SW 1271 (cell line): ENCODE measurements at regions not wholly inside any gene's neighbourhood (a gene's known extent, or its start where the extent isn't known, plus 50 kb on each side); places are given as distances from the start of the nearest gene placed in this dataset.

Source experiments
- DNase-seq, 2 experiments: peaks; one replicate each; lab custom pipeline; 2025; lab: John Stamatoyannopoulos, UW

DNA sequence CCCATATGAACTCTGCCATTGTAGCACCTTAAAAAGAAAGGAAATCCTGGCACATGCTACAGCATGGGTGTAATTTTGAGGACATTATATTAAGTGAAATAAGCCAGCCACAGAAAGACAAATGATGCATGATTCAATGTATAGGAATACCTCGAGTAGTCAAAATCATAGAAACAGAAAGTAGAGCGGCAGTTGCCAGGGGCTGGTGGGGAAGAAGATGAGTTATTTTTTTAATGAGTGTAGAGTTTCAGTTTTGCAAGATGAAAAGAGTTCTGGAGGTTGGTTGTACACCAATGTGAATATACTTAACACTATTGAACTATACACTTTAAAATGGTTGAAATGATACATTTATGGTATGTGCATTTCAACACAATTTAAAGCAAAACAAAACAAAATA, 133.0 kb downstream of the ZDHHC21 start:
- no peak for DNase-seq

DNA sequence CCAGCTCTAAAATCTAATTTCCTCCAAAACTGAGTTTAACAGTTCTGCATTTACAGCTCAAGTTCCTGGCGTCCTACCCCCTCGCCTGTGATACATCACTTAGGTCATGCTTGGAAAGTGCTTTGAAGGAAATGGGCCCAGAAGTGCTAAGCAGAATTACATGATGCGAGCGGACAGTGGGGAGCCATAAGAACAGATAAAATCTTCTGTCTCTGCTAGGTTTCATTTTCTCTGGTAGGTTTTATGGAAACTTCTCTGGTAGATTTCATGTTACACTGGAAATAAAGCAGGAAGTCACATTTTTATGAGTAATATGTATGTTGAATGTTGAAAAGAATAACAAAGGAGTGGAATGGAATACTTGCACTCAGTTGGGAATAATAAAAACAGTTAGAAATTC, 138.3 kb downstream of the ZDHHC21 start:
- no peak for DNase-seq

GRCh38 chr9:14547245-14548060, 145.8 kb downstream of the ZDHHC21 start:
- no peak for DNase-seq

DNA sequence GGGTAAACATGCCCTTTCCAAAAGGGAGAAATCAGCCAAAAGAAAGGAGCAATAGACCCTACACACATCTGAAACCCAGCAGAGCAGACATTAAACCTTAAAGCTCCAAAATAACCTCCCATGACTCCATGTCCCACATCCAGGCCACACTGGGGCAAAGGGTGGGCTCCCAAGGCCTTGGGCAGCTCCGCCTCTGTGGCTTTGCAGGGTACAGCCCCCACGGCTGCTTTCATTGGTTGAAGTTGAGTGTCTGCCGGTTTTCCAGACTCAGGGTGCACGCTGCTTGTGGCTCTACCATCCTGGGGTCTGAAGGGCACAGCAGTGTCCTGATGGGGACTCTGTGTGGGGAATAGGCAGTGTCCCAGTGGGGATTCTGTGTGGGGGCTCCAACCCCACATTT, 146.5 kb downstream of the ZDHHC21 start:
- DNase-seq: no peak

DNA sequence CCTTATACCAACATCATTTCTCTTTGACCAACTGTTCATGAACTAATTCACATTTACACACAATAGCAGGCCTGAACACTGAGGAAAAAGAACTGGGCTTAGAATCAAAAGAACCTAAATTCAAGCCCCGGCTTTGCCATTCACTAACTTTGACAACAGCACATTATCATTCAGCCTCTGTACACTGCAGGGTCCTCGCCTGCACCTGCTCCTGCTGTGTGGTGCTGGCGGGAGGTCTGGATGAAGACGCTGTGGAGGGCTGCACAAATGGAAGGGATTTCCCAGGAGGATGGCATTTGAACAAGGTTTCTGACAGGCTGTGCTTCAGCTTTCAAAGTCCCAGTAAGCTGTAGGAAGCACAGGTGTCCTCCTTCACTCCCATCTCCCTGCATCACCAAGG, 151.2 kb downstream of the ZDHHC21 start:
- DNase-seq: no peak

GRCh38 chr9:14538526-14538925, 154.7 kb downstream of the ZDHHC21 start:
- DNase-seq: no peak

DNA sequence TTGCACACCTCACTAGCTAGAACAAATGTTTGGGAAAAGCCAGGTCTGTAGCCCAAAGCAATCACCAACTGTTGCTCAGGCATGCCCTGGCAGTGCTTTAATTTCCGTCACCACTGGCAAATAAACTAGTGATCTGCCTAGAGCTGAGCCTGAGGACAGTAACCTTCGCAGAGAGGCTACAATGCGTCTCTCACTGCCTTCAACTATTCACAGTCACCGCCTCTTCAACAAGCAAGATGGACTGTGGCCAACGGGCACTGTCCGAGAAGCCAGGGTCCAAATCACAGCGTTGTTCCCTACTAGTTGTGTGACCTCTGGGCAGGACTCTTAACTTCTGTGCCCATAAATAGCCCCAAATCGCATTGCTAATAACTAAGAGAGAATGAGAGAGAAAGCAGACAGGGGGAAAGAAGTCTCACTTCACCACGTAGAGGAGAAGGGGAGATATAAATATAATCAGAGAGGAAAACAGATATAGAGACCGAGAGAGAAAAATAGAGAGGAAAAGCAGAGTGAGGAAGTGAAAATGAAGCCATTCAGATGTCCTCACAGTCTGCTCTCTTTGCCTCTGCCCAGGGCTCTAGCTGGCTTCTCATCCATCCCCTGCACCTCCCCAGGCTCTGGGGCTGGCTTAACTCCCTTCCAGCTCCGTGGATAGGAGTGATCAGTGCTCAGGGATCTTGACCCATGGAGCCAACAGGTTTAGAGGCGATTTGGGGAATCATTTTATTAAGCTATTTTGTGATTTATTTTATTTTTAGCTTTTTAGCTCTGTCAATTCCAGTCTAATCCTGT, 157.9 kb downstream of the ZDHHC21 start:
- no peak for DNase-seq

DNA sequence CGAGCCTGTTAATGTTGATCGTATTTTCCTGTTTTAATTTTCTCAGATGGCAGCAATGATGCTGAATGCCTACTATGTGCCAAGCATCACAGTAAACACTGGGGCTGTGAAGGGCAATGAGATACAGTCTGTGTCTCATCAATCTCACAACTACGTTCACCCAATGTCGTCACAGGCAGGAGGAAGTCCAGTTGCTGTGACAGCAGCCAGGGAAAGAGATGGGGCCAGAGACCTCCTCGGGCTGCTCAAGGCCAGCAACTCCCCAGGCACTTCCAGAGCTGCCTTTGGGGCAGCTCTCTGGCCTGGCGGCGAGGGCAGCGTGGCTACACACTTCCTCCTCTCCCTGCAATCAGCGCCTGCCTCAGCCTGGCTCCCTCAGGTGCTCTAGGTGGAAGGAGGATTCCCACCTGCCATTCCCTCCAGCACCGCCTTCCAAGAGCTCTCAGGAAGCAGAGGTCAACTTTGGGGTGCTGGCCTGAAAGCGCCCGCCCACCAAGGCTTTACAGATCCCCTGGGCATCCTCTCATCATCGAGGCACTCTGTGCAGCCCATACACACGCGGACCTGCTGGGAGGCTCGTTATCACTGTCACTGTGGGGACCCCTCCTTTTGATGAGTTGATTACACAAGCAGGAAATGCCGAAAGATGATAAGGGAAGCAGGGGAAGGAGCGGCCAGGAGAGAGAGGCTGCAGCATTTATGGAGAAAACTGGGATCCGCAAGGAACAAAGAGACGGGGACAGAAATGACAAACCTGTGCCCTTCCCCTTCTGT, 159.2 kb downstream of the ZDHHC21 start:
- DNase-seq: no peak

DNA sequence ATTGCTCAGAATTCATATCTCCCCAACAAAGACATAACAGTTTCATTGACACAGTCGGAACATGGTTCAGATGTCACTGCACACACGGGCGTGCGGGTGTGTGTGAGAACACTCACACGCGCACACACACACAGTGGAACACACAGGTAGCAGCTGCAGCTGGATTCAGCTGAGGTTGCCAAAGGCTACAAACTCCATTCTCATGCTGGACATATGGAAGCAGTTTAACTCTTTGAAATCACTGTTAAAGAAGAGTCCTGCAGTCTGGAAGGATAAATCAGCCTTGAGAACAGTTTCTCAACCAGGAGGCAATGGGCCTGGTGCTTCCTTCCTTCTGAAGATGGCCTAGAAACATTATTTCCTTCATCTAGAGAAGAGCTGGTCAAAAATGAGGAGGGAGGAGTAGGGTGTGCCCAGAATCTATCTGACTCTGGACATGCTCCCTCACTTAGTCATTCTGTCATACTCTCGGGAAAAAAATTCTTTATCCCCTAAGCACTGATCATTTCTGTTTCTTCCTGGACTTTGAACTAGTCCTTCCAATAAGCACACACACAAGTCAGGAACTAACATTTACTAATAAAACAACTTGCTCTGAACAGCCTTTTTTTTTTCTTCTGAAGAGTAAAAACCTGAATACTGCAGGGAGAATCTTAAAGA, 160.6 kb downstream of the ZDHHC21 start:
- no peak for DNase-seq

DNA sequence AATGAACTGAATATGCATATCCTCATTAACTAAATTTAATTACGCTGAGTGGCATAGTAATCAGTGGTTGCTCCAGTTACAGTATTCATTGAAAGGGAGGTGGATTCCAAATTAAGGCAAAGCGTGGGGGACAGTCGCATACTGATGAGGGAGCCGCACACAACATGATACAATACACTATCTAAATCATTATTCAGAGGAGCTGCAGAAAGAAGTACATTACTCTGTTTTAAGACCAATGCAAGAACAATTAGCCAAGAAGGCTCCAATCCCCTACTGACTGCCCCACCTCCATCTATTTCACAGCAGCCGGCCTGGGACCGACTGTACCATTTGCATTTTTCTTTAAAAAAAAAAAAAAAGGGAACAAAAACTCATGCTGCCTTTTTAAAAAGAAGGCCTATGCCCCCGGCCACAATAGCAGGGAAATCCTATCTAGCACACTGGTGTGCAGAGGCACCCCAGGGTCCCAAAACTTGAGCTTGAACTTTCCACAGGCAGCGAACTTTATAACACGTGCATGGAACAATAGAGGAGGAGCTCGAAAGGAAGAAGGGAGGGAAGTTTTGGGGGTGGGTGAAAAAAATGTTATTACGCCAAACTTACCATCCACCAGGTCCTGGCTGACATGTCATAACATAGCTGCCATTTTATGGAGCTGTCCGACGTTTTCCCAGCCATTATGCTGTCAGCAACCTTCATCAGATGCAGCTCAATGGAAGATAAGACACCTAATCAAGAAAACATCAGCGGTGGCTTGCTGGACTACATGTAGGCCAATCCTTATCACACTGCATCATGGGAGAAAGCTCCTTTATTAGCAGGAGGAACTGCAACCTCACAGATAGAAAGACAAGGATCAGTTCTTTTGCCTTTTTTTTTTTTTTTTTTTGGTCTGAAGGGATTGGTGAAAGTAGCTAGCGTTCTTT, 161.6 kb downstream of the ZDHHC21 start:
- no peak for DNase-seq

DNA sequence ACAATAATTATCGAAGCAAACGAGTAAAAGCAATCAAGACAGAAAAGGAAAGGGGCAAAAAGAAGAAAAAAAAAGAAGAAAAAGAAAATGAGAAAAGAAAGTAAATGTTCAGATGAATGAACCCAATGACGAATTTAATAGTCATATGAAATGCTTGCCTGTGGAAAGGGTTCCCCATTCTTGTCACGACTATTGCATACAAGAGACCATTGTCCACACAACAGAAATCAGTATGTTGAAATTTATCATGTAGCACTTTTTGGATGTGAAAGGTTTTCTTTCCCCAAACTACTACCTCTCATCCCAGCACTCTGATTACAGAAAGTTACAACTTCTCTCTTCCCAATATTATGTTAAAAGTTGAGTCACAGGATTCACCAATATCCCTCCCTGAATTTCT, 162.4 kb downstream of the ZDHHC21 start:
- DNase-seq: no peak

DNA sequence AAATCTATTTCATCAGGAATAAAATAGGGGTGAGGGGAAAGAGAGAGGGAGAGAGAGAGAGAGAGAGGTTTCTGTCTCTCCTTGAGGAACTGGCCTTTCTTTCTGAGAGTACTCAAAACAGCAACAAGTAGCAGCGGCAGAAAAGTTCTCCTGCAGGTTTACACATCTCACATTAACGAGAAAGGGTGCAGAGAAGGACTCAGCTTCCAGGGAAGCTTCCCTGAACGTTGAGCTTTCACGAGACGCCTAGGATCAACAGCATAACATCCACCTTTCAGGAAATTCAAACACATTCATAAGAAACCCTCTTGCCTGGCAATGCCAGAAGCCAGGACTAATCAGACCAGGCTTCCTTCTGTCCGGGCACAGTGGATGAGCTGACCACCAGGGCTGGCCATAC, 162.9 kb downstream of the ZDHHC21 start:
- DNase-seq: no peak

DNA sequence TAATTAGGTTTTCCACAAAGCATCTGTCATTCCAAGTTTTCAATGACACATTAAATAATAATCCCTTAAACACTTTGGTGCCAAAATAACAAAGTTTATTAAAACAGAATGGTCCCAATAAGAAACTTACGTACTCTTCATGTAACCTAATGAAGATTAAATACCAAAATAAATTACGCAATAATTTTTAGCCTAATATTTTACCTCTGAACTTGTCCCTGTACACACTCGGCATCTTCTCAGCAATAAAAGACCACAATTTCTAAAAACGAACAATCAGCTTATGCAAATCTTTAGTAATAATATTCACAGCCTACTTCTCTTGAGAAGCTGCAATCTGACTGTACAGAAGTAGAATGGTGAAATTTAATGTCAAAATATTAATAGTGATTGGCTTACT, 163.6 kb downstream of the ZDHHC21 start:
- no peak for DNase-seq

DNA sequence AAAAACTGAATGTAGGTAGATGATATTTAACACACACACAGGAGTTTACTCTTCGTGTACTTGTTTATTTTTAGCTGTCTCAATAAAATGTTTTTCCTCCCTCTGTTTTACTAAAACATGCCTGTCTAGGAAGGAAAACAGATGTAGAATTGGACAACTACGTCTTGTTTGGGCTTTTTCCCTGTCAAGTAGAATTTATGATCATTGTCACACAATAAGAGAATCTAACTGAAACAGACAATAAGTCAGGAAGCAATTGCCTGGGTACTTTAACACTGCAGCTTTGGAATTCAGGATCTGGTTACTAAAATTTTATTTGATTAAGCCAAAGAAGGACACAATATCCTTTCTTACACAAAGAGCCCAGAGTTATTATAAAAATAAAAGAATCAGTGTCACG, 164.2 kb downstream of the ZDHHC21 start:
- no peak for DNase-seq

- DNase-seq: no peak
These were observed 166.7 kb downstream of the ZDHHC21 start for GRCh38 chr9:14526504-14526903.

GRCh38 chr9:14525856-14526255, 167.4 kb downstream of the ZDHHC21 start:
- DNase-seq: no peak

GRCh38 chr9:14524873-14525515, 168.2 kb downstream of the ZDHHC21 start:
- no peak for DNase-seq

DNA sequence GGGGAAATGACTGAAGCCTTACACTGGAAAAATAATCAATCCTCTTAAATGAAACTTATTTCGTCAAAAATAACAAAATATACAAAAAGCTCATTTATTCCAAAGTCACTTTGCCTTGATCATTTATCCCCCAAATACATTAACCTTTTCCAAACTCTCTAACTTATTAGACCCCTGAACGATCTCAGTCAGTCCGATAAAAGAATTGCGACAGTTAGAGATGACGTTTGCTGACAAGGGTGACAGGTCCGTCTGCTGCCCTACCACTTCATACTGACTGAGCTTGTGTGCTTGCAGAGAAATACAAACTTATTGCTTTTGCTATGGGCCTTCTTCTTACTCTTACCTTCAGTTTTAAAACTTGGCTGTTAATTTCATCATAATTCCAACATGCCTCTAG, 169.7 kb downstream of the ZDHHC21 start:
- DNase-seq: no peak

GRCh38 chr9:14522627-14523379, 170.4 kb downstream of the ZDHHC21 start:
- DNase-seq: no peak

- DNase-seq: no peak
These were observed 172.9 kb downstream of the ZDHHC21 start for GRCh38 chr9:14520341-14520740.
